Stimulated activated CD8-positive, alpha-beta memory T cell treated with anti-CD3 and anti-CD28 coated beads, Interleukin-12 subunit alpha, Interleukin-12 subunit beta, amount 100 ng/mL, for 24 hours (primary cell): ENCODE measurements at regions not wholly inside any gene's neighbourhood (a gene's known extent, or its start where the extent isn't known, plus 50 kb on each side); places are given as distances from the start of the nearest gene placed in this dataset.

Source experiments
- DNase-seq: peaks from one replicate; pipeline ENCODE4 v3.0.0-alpha.2; 2020; ENCODE audit errors: extremely low read depth

GRCh38 chr10:43972976-43973647, 324.4 kb upstream of the ZNF32 start:
- no peak for DNase-seq

- DNase-seq = no peak
These were observed 323.3 kb upstream of the ZNF32 start for GRCh38 chr10:43971981-43972380.

- no peak for DNase-seq
These were observed 322.6 kb upstream of the ZNF32 start for GRCh38 chr10:43971306-43971705.

GRCh38 chr10:43970717-43971116, 322.0 kb upstream of the ZNF32 start:
- no peak for DNase-seq

- DNase-seq = no peak
These were observed 321.5 kb upstream of the ZNF32 start for GRCh38 chr10:43970018-43970698.

- no peak for DNase-seq
These were observed 320.8 kb upstream of the ZNF32 start for GRCh38 chr10:43969506-43969905.

GRCh38 chr10:43968961-43969360, 320.3 kb upstream of the ZNF32 start:
- DNase-seq = no peak

- DNase-seq = no peak
These were observed 319.4 kb upstream of the ZNF32 start for GRCh38 chr10:43968076-43968475.

GRCh38 chr10:43966571-43966965, 317.9 kb upstream of the ZNF32 start:
- DNase-seq = no peak

GRCh38 chr10:43965918-43966570, 317.4 kb upstream of the ZNF32 start:
- no peak for DNase-seq

- DNase-seq = no peak
These were observed 316.6 kb upstream of the ZNF32 start for GRCh38 chr10:43965033-43965917.

GRCh38 chr10:43964486-43964885, 315.8 kb upstream of the ZNF32 start:
- no peak for DNase-seq

GRCh38 chr10:43963793-43964425, 315.2 kb upstream of the ZNF32 start:
- no peak for DNase-seq

- DNase-seq = no peak
These were observed 314.7 kb upstream of the ZNF32 start for GRCh38 chr10:43963379-43963778.

GRCh38 chr10:43962346-43963191, 313.9 kb upstream of the ZNF32 start:
- no peak for DNase-seq

GRCh38 chr10:43961523-43962345, 313.1 kb upstream of the ZNF32 start:
- no peak for DNase-seq

- no peak for DNase-seq
These were observed 312.3 kb upstream of the ZNF32 start for GRCh38 chr10:43960981-43961380.

- DNase-seq = no peak
These were observed 311.8 kb upstream of the ZNF32 start for GRCh38 chr10:43960477-43960876.

GRCh38 chr10:43960135-43960415, 311.4 kb upstream of the ZNF32 start:
- no peak for DNase-seq
